NT2/D1 (cell line): ENCODE measurements at regions not wholly inside any gene's neighbourhood (a gene's known extent, or its start where the extent isn't known, plus 50 kb on each side); places are given as distances from the start of the nearest gene placed in this dataset.

Experiments
- YY1 ChIP-seq: IDR thresholded peaks from 2 replicates; pipeline ENCODE4 v1.6.1; 2011; ENCODE audit not compliant: insufficient read length, insufficient read depth
- ZNF274 ChIP-seq: IDR thresholded peaks from 2 replicates; pipeline ENCODE4 v1.6.1; 2011; ENCODE audit warnings: mild to moderate bottlenecking, low read depth, low read length

DNA sequence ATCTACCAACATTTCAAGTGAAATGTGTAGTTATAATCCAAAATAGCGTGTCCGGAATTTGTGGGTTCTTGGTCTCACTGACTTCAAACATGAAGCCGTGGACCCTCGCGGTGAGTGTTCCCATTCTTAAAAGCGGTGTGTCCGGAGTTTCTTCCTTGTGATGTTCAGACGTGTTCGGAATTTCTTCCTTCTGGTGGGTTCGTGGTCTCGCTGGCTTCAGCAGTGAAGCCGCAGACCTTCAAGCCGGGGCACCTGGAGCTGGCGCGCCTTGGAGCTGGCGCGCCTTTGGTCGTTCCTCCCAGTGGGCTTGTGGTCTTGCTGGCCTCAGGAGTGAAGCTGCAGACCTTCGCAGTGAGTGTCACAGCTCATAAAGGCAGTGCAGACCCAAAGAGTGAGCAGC is 291.5 kb upstream of the EYS start:
- TF ChIP-seq ZNF274: no peak
- no peak for TF ChIP-seq YY1
